ENCODE measurements at regions not wholly inside any gene's neighbourhood (a gene's known extent, or its start where the extent isn't known, plus 50 kb on each side); places are given as distances from the start of the nearest gene placed in this dataset.

- TF ChIP-seq RAD21 (IDR thresholded peaks at IDR 0.05; ENCODE audit: low read depth) (no peak), TAF1 (IDR thresholded peaks at IDR 0.05; ENCODE audit: low read depth) (no peak)
Measured at GRCh38 chr11:28966951-28967350, 858.8 kb downstream of the METTL15 start.

All from Ishikawa (cell line).